Lower lobe of right lung (tissue), 2 donors: ENCODE measurements at regions not wholly inside any gene's neighbourhood (a gene's known extent, or its start where the extent isn't known, plus 50 kb on each side); places are given as distances from the start of the nearest gene placed in this dataset.

Experiments used
- ATAC-seq, 2 donors: fragments of 200-7000 bp; cut with Tn5 transposase; one replicate each; pipeline ENCODE4 v1.9.1; 2020 to 2022; ENCODE audit warnings: mild to moderate bottlenecking in 2 of 2, moderate library complexity in 2 of 2
- DNase-seq: peaks from one replicate; pipeline ENCODE4 v3.0.0-alpha.2; 2020
- H3K27ac ChIP-seq: fragments of 200-600 bp; one replicate; pipeline ENCODE4 v1.8.0; 2022
- H3K27me3 ChIP-seq: fragments of 200-600 bp; one replicate; pipeline ENCODE4 v1.8.0; 2022; ENCODE audit warnings: low read depth
- H3K36me3 ChIP-seq: fragments of 200-600 bp; one replicate; pipeline ENCODE4 v1.8.0; 2022; ENCODE audit warnings: mild to moderate bottlenecking
- H3K4me1 ChIP-seq: fragments of 200-600 bp; one replicate; pipeline ENCODE4 v1.8.0; 2022
- H3K4me3 ChIP-seq: fragments of 200-600 bp; one replicate; pipeline ENCODE4 v1.8.0; 2022; ENCODE audit warnings: mild to moderate bottlenecking
- H3K9me3 ChIP-seq: fragments of 200-600 bp; one replicate; pipeline ENCODE4 v1.8.0; 2022
- intact Hi-C: fragments of 100-400 bp; cut with DNase I; formaldehyde crosslinking; loops from one replicate; pipeline ENCODE4 v1.11.0; 2022
- TF ChIP-seq, protein P1 (sequence below): fragments of 200-600 bp; IDR thresholded peaks from one replicate; pipeline ENCODE4 v1.8.0; 2022; ENCODE audit warnings: antibody characterized with exemption, mild to moderate bottlenecking
- donor health status: DM: no; HTN: yes; CAD: no; lungs with severe emphysema.

DNA sequence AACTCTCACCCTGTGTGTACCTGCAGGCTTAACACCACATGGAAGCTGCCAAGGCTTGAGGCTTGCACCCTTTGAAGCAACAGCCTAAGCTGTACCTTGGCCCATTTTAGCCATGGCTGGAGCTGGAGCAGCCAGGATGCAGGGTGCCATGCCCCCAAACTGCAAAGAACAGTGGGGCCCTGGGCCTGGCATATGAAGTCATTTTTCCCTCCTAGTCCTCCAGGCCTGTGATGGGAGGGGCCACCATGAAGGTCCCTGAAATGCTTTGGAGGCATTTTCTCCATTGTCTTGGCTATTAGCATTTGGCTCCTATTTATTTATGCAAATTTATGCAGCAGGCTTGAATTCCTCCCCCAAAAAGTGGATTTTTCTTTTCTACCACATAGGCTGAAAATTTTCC, 238.4 kb downstream of the CDCA7 start:
- no peaks in the 10 kb centered on the region for H3K27me3 ChIP-seq
- H3K4me1 ChIP-seq: peaks cover 11% of the 10 kb centered on the region
- H3K4me3 ChIP-seq: no peak overlapping the region
- intact Hi-C loops: no loop called here
- no peak for DNase-seq
- H3K27ac ChIP-seq: no peak overlapping the region
- no peak for ATAC-seq
- H3K9me3 ChIP-seq: peaks cover 6% of the 10 kb centered on the region
- no peaks in the 10 kb centered on the region for H3K36me3 ChIP-seq
- TF ChIP-seq, protein P1, sequence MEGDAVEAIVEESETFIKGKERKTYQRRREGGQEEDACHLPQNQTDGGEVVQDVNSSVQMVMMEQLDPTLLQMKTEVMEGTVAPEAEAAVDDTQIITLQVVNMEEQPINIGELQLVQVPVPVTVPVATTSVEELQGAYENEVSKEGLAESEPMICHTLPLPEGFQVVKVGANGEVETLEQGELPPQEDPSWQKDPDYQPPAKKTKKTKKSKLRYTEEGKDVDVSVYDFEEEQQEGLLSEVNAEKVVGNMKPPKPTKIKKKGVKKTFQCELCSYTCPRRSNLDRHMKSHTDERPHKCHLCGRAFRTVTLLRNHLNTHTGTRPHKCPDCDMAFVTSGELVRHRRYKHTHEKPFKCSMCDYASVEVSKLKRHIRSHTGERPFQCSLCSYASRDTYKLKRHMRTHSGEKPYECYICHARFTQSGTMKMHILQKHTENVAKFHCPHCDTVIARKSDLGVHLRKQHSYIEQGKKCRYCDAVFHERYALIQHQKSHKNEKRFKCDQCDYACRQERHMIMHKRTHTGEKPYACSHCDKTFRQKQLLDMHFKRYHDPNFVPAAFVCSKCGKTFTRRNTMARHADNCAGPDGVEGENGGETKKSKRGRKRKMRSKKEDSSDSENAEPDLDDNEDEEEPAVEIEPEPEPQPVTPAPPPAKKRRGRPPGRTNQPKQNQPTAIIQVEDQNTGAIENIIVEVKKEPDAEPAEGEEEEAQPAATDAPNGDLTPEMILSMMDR: no peak

DNA sequence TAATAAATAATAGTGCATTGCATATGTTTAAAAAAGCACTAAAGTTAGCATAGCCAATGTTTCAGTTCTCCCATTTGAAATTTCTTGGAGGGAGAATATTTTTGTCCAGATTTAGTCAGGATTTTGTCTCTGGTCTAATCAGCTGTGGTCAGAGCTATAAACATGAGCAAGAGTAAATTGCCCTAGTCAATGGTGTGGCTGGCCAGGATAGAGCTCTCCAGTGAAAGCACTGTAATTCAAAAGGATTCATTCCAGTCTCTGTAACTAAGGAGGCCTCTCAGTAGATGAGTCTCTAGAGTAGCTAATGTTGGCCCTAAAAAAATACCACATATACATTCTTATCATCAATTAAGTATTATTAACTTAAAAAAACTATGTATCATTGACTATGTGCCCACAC, 241.6 kb downstream of the CDCA7 start:
- ATAC-seq (no peak), DNase-seq (no peak)
- Histone ChIP-seq H3K36me3 (no peaks in the 10 kb centered on the region), H3K9me3 (peaks cover 6% of the 10 kb centered on the region), H3K4me1 (no peaks in the 10 kb centered on the region), H3K27ac (no peak overlapping the region), H3K27me3 (no peaks in the 10 kb centered on the region), H3K4me3 (no peak overlapping the region)
- TF ChIP-seq, protein P1: no peak
- intact Hi-C loops: no loop called here

DNA sequence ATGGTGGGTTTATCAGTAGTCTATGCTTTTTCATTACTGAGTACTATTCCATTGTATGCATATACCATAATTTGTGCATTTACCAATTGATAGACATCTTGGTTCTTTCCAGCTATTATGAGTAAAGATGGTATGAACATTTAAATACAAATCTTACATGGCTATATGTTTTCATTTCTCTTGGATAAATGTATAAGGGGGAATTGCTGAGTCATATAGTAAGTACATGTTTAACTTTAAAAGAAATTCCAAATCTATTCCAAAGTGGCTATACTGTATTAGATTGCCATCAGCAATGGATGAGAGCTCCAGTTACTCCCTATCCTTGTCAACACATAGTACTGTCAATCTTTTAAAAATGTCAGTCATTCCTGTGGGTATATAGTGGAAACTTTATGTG, 243.9 kb downstream of the CDCA7 start:
- no peak for ATAC-seq
- no peak overlapping the region for H3K4me3 ChIP-seq
- TF ChIP-seq, protein P1: no peak
- H3K4me1 ChIP-seq: no peaks in the 10 kb centered on the region
- no peaks in the 10 kb centered on the region for H3K27me3 ChIP-seq
- no peak for DNase-seq
- no peak overlapping the region for H3K27ac ChIP-seq
- intact Hi-C loops: no loop called here
- H3K36me3 ChIP-seq: no peaks in the 10 kb centered on the region
- no peaks in the 10 kb centered on the region for H3K9me3 ChIP-seq

DNA sequence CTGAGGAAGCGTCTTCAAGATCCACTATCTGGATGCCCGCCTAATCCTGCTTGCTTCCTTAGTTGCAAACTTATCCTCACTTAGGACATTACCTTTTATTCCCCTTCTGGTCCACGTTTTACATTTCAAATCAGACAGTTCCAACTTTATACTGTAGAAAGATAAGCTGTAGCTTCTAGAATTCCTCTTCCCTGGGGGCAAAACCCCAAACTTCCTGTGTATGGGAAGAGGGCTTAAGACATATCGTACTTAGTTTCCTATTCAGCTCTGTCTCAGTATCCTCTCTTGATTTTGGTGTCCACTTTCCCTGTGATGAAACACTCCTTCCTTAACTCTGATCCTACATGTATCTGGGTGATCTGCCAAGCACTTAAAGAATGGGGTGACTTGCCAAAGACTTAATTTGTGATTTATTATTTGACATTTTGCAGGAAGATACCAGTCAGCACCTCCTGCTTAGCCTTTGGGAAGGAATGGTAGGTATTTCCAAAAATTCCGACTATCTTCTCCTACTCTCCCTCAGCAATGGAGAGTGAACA, 245.2 kb downstream of the CDCA7 start:
- Histone ChIP-seq H3K36me3 (no peaks in the 10 kb centered on the region), H3K27me3 (no peaks in the 10 kb centered on the region), H3K9me3 (no peaks in the 10 kb centered on the region), H3K4me3 (no peak overlapping the region), H3K27ac (no peak overlapping the region), H3K4me1 (no peaks in the 10 kb centered on the region)
- intact Hi-C loops: no loop called here
- DNase-seq (no peak), ATAC-seq (no peak)
- TF ChIP-seq, protein P1: no peak

DNA sequence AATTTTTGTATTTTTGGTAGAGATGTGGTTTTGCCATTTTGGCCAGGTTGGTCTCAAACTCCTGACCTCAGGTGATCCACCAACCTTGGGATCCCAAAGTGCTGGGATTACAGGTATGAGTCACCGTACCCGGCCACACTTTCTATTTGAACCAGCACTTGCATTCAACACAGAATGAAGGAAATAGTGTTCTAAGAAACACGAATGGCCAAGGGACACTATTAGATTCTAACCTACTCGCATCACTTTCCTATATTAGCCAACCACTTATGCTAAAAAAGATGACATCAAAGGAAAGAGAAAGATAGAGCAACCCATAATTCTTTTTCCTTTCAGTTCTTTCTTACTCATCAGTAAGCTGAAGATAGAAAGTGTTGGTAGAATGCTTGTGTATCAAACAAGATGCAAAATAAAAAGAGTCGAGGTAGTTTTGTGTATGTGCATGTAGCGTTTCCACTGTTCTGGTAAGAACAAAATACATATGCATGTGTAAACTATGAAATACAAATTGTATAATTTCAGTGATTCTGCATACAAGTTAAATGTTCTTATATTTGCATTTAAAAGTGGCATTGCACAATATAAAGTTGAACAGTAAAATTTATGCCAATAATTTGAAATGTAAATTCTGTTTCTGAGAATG, 247.6 kb downstream of the CDCA7 start:
- no peaks in the 10 kb centered on the region for H3K36me3 ChIP-seq
- TF ChIP-seq, protein P1: no peak
- H3K4me1 ChIP-seq: no peaks in the 10 kb centered on the region
- intact Hi-C loops: no loop called here
- ATAC-seq: no peak
- DNase-seq: no peak
- no peak overlapping the region for H3K27ac ChIP-seq
- H3K27me3 ChIP-seq: no peaks in the 10 kb centered on the region
- no peaks in the 10 kb centered on the region for H3K9me3 ChIP-seq
- no peak overlapping the region for H3K4me3 ChIP-seq
